Caco-2 (cell line): ENCODE measurements at regions not wholly inside any gene's neighbourhood (a gene's known extent, or its start where the extent isn't known, plus 50 kb on each side); places are given as distances from the start of the nearest gene placed in this dataset.

ENCODE experiments used
- BruUV-seq: library from RNA; stranded (reverse); fragments of 400-500 nt; replicated peaks from 2 replicates; lab custom pipeline; 2021; lab: Mats Ljungman, UMichigan
- CTCF ChIA-PET: fragments of 300-600 bp; sonication (Branson Sonifier 250); formaldehyde crosslinking; loops from one replicate; lab custom pipeline; 2022; ENCODE audit warnings: antibody characterized with exemption; lab: Charles Lee
- POLR2A ChIA-PET: fragments of 300-600 bp; sonication (Branson Sonifier 250); formaldehyde crosslinking; loops from one replicate; lab custom pipeline; 2022; ENCODE audit warnings: antibody characterized with exemption; lab: Charles Lee
- DNase-seq, 2 experiments: peaks; one replicate each; pipeline versions ENCODE4 v3.0.0 to v3.0.0-alpha.2; 2020 to 2022
- H3K27me3 ChIP-seq: replicated peaks from 2 replicates; pipeline ENCODE4 v1.6.0; 2011; ENCODE audit warnings: low read length; ENCODE audit not compliant: control insufficient read depth, insufficient read depth
- H3K36me3 ChIP-seq: 2 replicates; pipeline ENCODE4 v1.5.1; 2011; ENCODE audit warnings: low read length; ENCODE audit not compliant: control insufficient read depth, insufficient read depth
- H3K4me1 ChIP-seq: fragments of 250-450 bp; sonication (Bioruptor Pico); 2 replicates; pipeline ENCODE4 v1.5.1; 2020; ENCODE audit warnings: mild to moderate bottlenecking
- H3K4me3 ChIP-seq: 2 replicates; pipeline ENCODE4 v1.5.1; 2011; ENCODE audit warnings: low read depth, mild to moderate bottlenecking, control low read depth, low read length
- H3K9me3 ChIP-seq: fragments of 250-450 bp; sonication (Bioruptor Pico); 2 replicates; pipeline ENCODE4 v1.5.1; 2020; ENCODE audit warnings: mild to moderate bottlenecking, moderate library complexity
- H3K27ac Mint-ChIP-seq: one replicate; pipeline ENCODE4 v1.8.0; 2022; ENCODE audit warnings: mixed read lengths; ENCODE audit not compliant: unreplicated experiment
- H3K27me3 Mint-ChIP-seq: one replicate; pipeline ENCODE4 v1.8.0; 2022; ENCODE audit warnings: mixed read lengths; ENCODE audit not compliant: insufficient read depth, unreplicated experiment
- H3K36me3 Mint-ChIP-seq: one replicate; pipeline ENCODE4 v1.8.0; 2022; ENCODE audit warnings: mild to moderate bottlenecking, mixed read lengths; ENCODE audit not compliant: insufficient read depth, unreplicated experiment
- H3K4me1 Mint-ChIP-seq: one replicate; pipeline ENCODE4 v1.8.0; 2022; ENCODE audit warnings: low read depth, mixed read lengths; ENCODE audit not compliant: unreplicated experiment
- H3K4me3 Mint-ChIP-seq: one replicate; pipeline ENCODE4 v1.8.0; 2022; ENCODE audit warnings: mild to moderate bottlenecking, moderate library complexity, mixed read lengths; ENCODE audit not compliant: unreplicated experiment
- H3K9me3 Mint-ChIP-seq: one replicate; pipeline ENCODE4 v1.8.0; 2022; ENCODE audit warnings: mixed read lengths; ENCODE audit not compliant: unreplicated experiment
- intact Hi-C: fragments of 100-400 bp; cut with micrococcal nuclease; formaldehyde crosslinking; loops from one replicate; pipeline ENCODE4 v1.10.0; 2022; ENCODE audit not compliant: unreplicated experiment
- TF ChIP-seq, protein P1 (sequence below), 2 experiments: fragments of 200-600 bp in 1 of 2; IDR thresholded peaks; 1 replicate in 1 of 2; 2 replicates in 1 of 2; pipeline versions ENCODE4 v1.5.1 to v1.8.0; 2011 to 2022; ENCODE audit warnings: antibody characterized with exemption in 1 of 2, control low read depth in 1 of 2, inconsistent platforms in 1 of 2, low read depth in 1 of 2, low read length in 1 of 2, mild to moderate bottlenecking in 1 of 2, moderate library complexity in 1 of 2; ENCODE audit not compliant: insufficient read depth in 1 of 2, severe bottlenecking in 1 of 2, unreplicated experiment in 1 of 2

DNA sequence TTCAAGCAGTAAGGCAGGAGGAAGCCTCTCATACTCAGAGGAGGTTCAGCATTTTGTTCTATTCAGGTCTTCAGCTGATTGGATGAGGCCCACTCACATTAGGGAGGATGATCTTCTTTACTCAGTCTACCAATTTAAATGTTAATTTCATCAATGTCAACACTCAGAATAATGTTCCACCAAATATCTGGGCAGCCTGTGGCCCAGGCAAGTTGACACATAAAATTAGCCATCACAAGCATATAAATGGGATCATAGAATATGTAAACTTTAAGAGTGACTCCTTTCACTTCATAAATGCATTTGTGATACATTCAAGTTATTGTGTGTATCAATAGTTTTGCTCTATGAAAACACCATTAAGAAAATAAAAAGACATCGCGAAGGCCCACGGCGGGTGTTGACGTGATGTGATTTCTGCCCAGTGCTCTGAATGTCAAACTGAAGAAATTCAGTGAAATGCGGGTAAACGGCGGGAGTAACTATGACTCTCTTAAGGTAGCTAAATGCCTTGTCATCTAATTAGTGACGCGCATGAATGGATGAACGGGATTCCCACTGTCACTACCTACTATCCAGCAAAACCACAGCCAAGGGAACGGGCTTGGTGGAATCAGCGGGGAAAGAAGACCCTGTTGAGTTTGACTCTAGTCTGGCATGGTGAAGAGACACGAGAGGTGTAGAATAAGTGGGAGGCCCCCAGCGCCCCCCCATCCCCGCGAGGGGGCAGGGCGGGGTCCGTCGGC, 536.1 kb upstream of the AUTS2 start:
- Mint-ChIP-seq H3K9me3 (peaks cover 32% of the 10 kb centered on the region), H3K27ac (no peak overlapping the region), H3K36me3 (no peaks in the 10 kb centered on the region), H3K27me3 (no peaks in the 10 kb centered on the region), H3K4me1 (no peaks in the 10 kb centered on the region), H3K4me3 (no peak overlapping the region)
- no peaks in the 10 kb centered on the region for H3K27me3 ChIP-seq
- ChIA-PET CTCF (no interaction called here), POLR2A (no interaction called here)
- H3K36me3 ChIP-seq: no peaks in the 10 kb centered on the region
- TF ChIP-seq, protein P1, sequence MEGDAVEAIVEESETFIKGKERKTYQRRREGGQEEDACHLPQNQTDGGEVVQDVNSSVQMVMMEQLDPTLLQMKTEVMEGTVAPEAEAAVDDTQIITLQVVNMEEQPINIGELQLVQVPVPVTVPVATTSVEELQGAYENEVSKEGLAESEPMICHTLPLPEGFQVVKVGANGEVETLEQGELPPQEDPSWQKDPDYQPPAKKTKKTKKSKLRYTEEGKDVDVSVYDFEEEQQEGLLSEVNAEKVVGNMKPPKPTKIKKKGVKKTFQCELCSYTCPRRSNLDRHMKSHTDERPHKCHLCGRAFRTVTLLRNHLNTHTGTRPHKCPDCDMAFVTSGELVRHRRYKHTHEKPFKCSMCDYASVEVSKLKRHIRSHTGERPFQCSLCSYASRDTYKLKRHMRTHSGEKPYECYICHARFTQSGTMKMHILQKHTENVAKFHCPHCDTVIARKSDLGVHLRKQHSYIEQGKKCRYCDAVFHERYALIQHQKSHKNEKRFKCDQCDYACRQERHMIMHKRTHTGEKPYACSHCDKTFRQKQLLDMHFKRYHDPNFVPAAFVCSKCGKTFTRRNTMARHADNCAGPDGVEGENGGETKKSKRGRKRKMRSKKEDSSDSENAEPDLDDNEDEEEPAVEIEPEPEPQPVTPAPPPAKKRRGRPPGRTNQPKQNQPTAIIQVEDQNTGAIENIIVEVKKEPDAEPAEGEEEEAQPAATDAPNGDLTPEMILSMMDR (IDR thresholded peaks at IDR 0.05; ENCODE audit: insufficient read depth in 1 of 2, low read depth in 1 of 2, low read length in 1 of 2, severe bottlenecking in 1 of 2, unreplicated experiment in 1 of 2): no peak
- no TSS peak for BruUV-seq
- H3K9me3 ChIP-seq: no peaks in the 10 kb centered on the region
- intact Hi-C loops: no loop called here
- no peak for DNase-seq
- H3K4me1 ChIP-seq: no peaks in the 10 kb centered on the region
- H3K4me3 ChIP-seq: no peak overlapping the region

DNA sequence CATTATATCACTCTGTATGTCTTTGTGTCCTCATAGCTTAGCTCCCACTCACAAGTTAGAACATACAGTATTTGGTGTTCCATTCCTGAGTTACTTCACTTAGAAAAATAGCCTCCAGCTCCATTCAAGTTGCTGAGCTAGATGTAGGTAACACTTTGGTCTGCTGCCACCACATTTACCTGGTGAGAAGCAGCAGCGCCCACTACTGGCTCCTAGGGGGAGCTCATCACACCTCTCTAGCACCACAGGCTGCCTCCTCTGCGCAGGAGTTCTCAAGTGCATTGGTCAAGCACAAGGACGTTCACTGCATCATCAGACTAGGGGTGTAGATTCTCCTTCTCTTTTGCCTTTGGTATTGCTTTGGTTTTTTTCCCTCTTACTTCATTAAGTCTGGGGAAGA, 530.9 kb upstream of the AUTS2 start:
- H3K4me1 ChIP-seq: no peaks in the 10 kb centered on the region
- H3K9me3 ChIP-seq: no peaks in the 10 kb centered on the region
- Mint-ChIP-seq H3K27ac (no peak overlapping the region), H3K9me3 (peaks cover 55% of the 10 kb centered on the region), H3K4me3 (no peak overlapping the region), H3K36me3 (no peaks in the 10 kb centered on the region), H3K27me3 (no peaks in the 10 kb centered on the region), H3K4me1 (no peaks in the 10 kb centered on the region)
- ChIA-PET CTCF (no interaction called here), POLR2A (no interaction called here)
- intact Hi-C loops: no loop called here
- no peaks in the 10 kb centered on the region for H3K36me3 ChIP-seq
- peak in 1 of 2 experiments; percentile 1 for DNase-seq
- TF ChIP-seq, protein P1 (IDR thresholded peaks at IDR 0.05; ENCODE audit: insufficient read depth in 1 of 2, low read depth in 1 of 2, low read length in 1 of 2, severe bottlenecking in 1 of 2, unreplicated experiment in 1 of 2): peak in 1 of 2 experiments; percentile 11
- no TSS peak for BruUV-seq
- H3K4me3 ChIP-seq: no peak overlapping the region
- H3K27me3 ChIP-seq: no peaks in the 10 kb centered on the region

DNA sequence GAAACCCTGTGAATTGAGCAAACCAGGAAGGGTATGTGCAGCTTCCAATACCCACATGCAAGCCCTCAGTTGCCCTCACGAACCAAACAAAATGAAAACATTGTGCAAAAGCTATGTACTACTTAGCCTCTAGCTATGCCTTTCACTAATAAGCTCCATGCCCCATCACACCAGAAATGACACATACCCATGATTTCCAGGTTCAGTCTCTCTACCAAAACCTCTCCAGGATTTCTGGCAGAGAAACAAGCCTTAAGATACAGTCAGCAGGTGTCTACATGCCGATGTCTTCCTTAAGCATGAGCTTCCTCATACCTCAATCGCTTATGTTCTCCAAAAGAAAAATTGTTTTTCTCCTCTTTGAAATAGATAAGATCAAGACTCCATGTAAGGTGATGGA, 527.8 kb upstream of the AUTS2 start:
- H3K27me3 Mint-ChIP-seq: no peaks in the 10 kb centered on the region
- H3K27ac Mint-ChIP-seq: no peak overlapping the region
- no TSS peak for BruUV-seq
- CTCF ChIA-PET: no interaction called here
- intact Hi-C loops: no loop called here
- H3K4me1 ChIP-seq: no peaks in the 10 kb centered on the region
- no peaks in the 10 kb centered on the region for H3K4me1 Mint-ChIP-seq
- no peaks in the 10 kb centered on the region for H3K36me3 ChIP-seq
- POLR2A ChIA-PET: no interaction called here
- H3K27me3 ChIP-seq: no peaks in the 10 kb centered on the region
- TF ChIP-seq, protein P1 (IDR thresholded peaks at IDR 0.05; ENCODE audit: insufficient read depth in 1 of 2, low read depth in 1 of 2, low read length in 1 of 2, severe bottlenecking in 1 of 2, unreplicated experiment in 1 of 2): no peak
- H3K4me3 ChIP-seq: no peak overlapping the region
- no peaks in the 10 kb centered on the region for H3K9me3 ChIP-seq
- H3K36me3 Mint-ChIP-seq: no peaks in the 10 kb centered on the region
- no peak for DNase-seq
- H3K9me3 Mint-ChIP-seq: peaks cover 57% of the 10 kb centered on the region
- H3K4me3 Mint-ChIP-seq: no peak overlapping the region
